GM12873 (cell line): ENCODE measurements at regions not wholly inside any gene's neighbourhood (a gene's known extent, or its start where the extent isn't known, plus 50 kb on each side); places are given as distances from the start of the nearest gene placed in this dataset.
A peak's percentile ranks its signal among the peaks of the same experiment; 100 is the strongest.

Experiments
- TF ChIP-seq, protein P1 (sequence below): IDR thresholded peaks from 2 replicates; pipeline ENCODE4 v1.5.1; 2012; ENCODE audit warnings: low read depth, mild to moderate bottlenecking, moderate library complexity, low read length, control low read depth; ENCODE audit not compliant: insufficient read depth; ENCODE audit errors: missing control alignments

- TF ChIP-seq, protein P1, sequence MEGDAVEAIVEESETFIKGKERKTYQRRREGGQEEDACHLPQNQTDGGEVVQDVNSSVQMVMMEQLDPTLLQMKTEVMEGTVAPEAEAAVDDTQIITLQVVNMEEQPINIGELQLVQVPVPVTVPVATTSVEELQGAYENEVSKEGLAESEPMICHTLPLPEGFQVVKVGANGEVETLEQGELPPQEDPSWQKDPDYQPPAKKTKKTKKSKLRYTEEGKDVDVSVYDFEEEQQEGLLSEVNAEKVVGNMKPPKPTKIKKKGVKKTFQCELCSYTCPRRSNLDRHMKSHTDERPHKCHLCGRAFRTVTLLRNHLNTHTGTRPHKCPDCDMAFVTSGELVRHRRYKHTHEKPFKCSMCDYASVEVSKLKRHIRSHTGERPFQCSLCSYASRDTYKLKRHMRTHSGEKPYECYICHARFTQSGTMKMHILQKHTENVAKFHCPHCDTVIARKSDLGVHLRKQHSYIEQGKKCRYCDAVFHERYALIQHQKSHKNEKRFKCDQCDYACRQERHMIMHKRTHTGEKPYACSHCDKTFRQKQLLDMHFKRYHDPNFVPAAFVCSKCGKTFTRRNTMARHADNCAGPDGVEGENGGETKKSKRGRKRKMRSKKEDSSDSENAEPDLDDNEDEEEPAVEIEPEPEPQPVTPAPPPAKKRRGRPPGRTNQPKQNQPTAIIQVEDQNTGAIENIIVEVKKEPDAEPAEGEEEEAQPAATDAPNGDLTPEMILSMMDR = no peak
Observed at GRCh38 chr20:11551479-11551878, 366.2 kb upstream of the BTBD3 start.

- TF ChIP-seq, protein P1 = peak; percentile 14
Observed at GRCh38 chr20:11553603-11554002, 364.1 kb upstream of the BTBD3 start.

DNA sequence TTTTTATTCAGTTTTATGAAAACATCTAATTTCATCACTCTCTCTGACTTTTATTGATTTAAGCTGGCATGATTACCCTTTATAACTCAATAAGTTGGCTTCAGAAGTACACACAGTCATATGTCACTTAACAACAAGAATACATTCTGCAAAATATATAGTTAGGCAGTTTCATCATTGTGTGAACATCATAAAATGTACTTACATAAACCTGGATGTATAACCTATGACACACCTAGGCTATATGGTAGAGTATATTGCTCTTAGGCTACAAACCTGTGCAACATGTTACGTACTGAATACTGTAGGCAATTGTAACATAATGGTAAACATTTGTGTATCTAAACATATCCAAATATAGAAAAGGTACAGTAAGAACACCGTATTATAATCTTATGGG lies 362.2 kb upstream of the BTBD3 start:
- TF ChIP-seq, protein P1 = no peak

GRCh38 chr20:11556410-11556809 lies 361.3 kb upstream of the BTBD3 start:
- TF ChIP-seq, protein P1 = no peak

DNA sequence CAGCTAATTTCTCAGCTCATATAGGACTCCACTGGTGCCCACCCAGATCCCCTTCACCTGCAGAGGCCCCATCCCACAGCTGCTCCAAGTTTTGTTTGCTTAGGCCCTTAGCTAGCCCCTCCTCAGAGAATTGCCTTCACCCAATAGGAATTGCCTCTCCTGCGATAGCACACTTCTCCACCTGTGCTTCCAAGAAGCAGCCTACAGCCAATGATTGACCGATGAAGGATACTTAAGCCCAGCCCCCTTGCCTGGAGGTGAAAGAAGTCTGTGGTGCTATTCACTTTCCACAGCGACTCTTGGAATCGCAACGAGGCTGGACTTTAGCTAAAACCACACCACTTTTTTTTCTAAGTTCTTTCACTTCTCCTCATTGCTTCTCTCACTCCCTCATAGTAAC lies 353.2 kb upstream of the BTBD3 start:
- TF ChIP-seq, protein P1 = no peak

DNA sequence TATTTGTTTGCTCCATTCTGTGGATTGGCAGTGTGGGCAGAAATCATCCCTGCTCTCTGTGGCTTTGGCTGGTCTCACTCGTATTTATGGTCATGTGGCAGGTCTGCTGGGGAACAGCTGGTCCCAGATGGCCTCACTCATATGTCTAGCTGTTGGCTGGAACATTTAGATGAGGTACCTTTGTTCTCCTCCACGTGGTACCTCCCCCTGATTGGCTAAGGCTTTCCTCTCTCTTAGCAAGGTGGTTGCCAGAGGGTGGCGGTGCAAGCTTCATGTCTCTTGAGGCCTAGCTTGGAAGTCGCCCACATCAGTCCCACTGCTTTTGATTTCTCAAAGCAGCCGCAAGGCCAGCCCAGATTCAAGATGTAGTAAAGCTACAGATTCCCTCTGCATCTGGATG lies 348.5 kb upstream of the BTBD3 start:
- TF ChIP-seq, protein P1 = no peak

DNA sequence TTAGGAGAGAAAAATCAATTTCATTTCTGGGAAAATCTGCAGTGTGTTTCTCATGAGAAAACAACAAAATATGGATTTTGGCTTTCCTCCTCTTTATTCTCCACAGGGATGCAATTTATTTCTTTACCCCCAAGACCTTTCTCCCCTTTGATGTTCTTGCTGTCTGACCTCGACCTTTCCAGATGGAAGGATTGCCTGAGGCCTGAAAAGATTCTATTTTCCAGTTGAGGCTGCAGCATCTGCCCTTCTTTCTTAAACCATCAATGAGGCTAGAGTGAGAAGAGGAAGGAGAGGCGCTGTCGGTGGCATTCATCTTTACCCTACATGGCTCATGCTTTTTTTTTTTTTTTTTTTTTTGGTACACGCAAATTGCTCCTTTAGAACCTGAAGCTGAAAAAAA lies 344.2 kb upstream of the BTBD3 start:
- TF ChIP-seq, protein P1 = no peak

- TF ChIP-seq, protein P1 = no peak
Observed at GRCh38 chr20:11581271-11581670, 336.4 kb upstream of the BTBD3 start.
